ENCODE measurements at regions not wholly inside any gene's neighbourhood (a gene's known extent, or its start where the extent isn't known, plus 50 kb on each side); places are given as distances from the start of the nearest gene placed in this dataset.

DNA sequence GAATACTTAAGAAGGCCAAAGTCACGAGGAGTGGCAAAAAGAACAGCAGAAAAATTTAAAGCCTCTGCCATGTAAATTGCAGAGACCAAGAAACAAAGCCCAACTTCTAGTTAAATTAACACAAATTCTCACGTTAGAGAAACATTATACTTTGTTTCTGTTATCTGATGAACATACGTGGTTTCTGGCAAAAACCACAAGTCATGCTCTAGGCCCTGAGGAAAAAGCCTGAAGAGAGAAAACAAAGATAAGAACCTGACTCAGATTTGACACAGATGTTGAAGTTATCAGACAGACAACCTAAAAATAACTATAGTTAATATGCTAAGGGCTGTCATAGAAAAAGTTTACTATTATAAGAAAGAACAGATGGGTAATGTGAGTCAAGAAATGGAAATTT lies 149.1 kb upstream of the PCDH10 start:
- Histone ChIP-seq H3K27ac (ENCODE audit: low read depth, low read length) (no peak overlapping the region), H3K9me3 (ENCODE audit: control insufficient read depth, insufficient read depth, low read length) (no peaks in the 10 kb centered on the region), H3K4me3 (ENCODE audit: low read depth, low read length) (no peak overlapping the region), H3K4me1 (ENCODE audit: control insufficient read depth, insufficient read depth, low read length) (no peaks in the 10 kb centered on the region), H3K27me3 (ENCODE audit: control insufficient read depth, insufficient read depth, low read length) (no peaks in the 10 kb centered on the region), H3K36me3 (ENCODE audit: control insufficient read depth, insufficient read depth, low read length) (no peaks in the 10 kb centered on the region)
- no peak for DNase-seq (ENCODE audit: low read depth in 4 of 6, low spot score in 6 of 6)
- WGBS (ENCODE audit: insufficient coverage), result no CpG with 5 or more reads among the region's 3 CpGs

DNA sequence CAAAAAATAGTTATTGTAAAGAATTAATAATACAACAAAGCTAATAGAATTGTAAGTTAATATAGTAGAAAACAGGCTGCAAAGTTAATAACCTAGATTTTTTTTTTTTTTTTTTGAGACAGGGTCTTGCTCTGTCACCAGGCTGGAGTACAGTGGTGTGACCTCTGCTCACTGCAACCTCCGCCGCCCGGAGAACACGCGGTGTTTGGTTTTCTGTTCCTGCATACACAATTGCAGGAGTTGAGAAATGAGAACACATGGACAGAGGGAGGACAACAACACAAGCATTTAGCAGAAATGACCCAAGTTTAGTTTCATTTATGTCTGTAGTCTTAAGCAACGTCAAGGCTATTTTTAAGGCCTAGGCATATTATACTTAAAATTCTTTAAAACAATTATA lies 145.9 kb upstream of the PCDH10 start:
- Histone ChIP-seq H3K27ac (ENCODE audit: low read depth, low read length) (no peak overlapping the region), H3K27me3 (ENCODE audit: control insufficient read depth, insufficient read depth, low read length) (no peaks in the 10 kb centered on the region), H3K4me3 (ENCODE audit: low read depth, low read length) (no peak overlapping the region), H3K36me3 (ENCODE audit: control insufficient read depth, insufficient read depth, low read length) (no peaks in the 10 kb centered on the region), H3K4me1 (ENCODE audit: control insufficient read depth, insufficient read depth, low read length) (no peaks in the 10 kb centered on the region), H3K9me3 (ENCODE audit: control insufficient read depth, insufficient read depth, low read length) (no peaks in the 10 kb centered on the region)
- 83% methylated on average over 5 of the region's 6 CpGs for WGBS (ENCODE audit: insufficient coverage)
- no peak for DNase-seq (ENCODE audit: low read depth in 4 of 6, low spot score in 6 of 6)

- no peaks in the 10 kb centered on the region for H3K27me3 ChIP-seq (ENCODE audit: control insufficient read depth, insufficient read depth, low read length)
- H3K4me3 ChIP-seq (ENCODE audit: low read depth, low read length), result no peak overlapping the region
- no peak overlapping the region for H3K27ac ChIP-seq (ENCODE audit: low read depth, low read length)
- peak in 5 of 6 donors; percentile 3 to 29 (median 6) for DNase-seq (ENCODE audit: low read depth in 4 of 6, low spot score in 6 of 6)
- no CpG with 5 or more reads among the region's 3 CpGs for WGBS (ENCODE audit: insufficient coverage)
- H3K9me3 ChIP-seq (ENCODE audit: control insufficient read depth, insufficient read depth, low read length), result no peaks in the 10 kb centered on the region
- no peaks in the 10 kb centered on the region for H3K4me1 ChIP-seq (ENCODE audit: control insufficient read depth, insufficient read depth, low read length)
- H3K36me3 ChIP-seq (ENCODE audit: control insufficient read depth, insufficient read depth, low read length), result no peaks in the 10 kb centered on the region
Measured at GRCh38 chr4:133014473-133015135, 134.5 kb upstream of the PCDH10 start.

- no CpG with 5 or more reads among the region's 1 CpG for WGBS (ENCODE audit: insufficient coverage)
Measured at GRCh38 chr4:133045288-133045687, 103.8 kb upstream of the PCDH10 start.

GRCh38 chr4:133046156-133046555 lies 102.9 kb upstream of the PCDH10 start:
- no peaks in the 10 kb centered on the region for H3K9me3 ChIP-seq (ENCODE audit: control insufficient read depth, insufficient read depth, low read length)
- no peaks in the 10 kb centered on the region for H3K36me3 ChIP-seq (ENCODE audit: control insufficient read depth, insufficient read depth, low read length)
- WGBS (ENCODE audit: insufficient coverage), result 80% methylated on average over 4 of the region's 4 CpGs
- no peak overlapping the region for H3K27ac ChIP-seq (ENCODE audit: low read depth, low read length)
- no peaks in the 10 kb centered on the region for H3K4me1 ChIP-seq (ENCODE audit: control insufficient read depth, insufficient read depth, low read length)
- no peaks in the 10 kb centered on the region for H3K27me3 ChIP-seq (ENCODE audit: control insufficient read depth, insufficient read depth, low read length)
- no peak overlapping the region for H3K4me3 ChIP-seq (ENCODE audit: low read depth, low read length)
- DNase-seq (ENCODE audit: low read depth in 4 of 6, low spot score in 6 of 6), result peak in 2 of 6 donors; percentile 1 to 41

More at GRCh38 chr4:133045288-133045687, 103.8 kb upstream of the PCDH10 start:
- no peak for DNase-seq (ENCODE audit: low read depth in 4 of 6, low spot score in 6 of 6)
- Histone ChIP-seq H3K9me3 (ENCODE audit: control insufficient read depth, insufficient read depth, low read length) (no peaks in the 10 kb centered on the region), H3K27me3 (ENCODE audit: control insufficient read depth, insufficient read depth, low read length) (no peaks in the 10 kb centered on the region), H3K4me1 (ENCODE audit: control insufficient read depth, insufficient read depth, low read length) (no peaks in the 10 kb centered on the region), H3K36me3 (ENCODE audit: control insufficient read depth, insufficient read depth, low read length) (no peaks in the 10 kb centered on the region), H3K27ac (ENCODE audit: low read depth, low read length) (no peak overlapping the region), H3K4me3 (ENCODE audit: low read depth, low read length) (no peak overlapping the region)

DNA sequence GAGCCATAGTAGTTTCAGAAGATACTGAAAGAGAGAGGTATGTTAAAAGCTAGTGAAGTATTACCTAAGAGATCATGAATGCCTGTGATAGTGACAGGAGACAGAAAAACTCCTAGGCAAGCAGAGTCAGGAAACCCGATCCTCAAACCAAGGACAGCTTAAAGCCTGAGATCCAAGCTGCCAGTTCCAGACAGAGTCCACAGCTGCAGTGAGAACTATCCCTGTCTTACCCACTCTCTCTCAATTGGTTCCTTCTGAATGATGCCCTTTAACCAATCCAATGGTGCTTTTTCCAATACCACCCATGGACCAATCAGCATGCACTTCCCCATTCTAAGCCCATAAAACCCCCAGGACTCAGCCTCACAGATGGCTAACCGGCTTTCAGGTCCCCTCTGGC lies 90.4 kb upstream of the PCDH10 start:
- Histone ChIP-seq H3K27me3 (ENCODE audit: control insufficient read depth, insufficient read depth, low read length) (no peaks in the 10 kb centered on the region), H3K36me3 (ENCODE audit: control insufficient read depth, insufficient read depth, low read length) (no peaks in the 10 kb centered on the region), H3K4me3 (ENCODE audit: low read depth, low read length) (no peak overlapping the region), H3K9me3 (ENCODE audit: control insufficient read depth, insufficient read depth, low read length) (no peaks in the 10 kb centered on the region), H3K4me1 (ENCODE audit: control insufficient read depth, insufficient read depth, low read length) (no peaks in the 10 kb centered on the region), H3K27ac (ENCODE audit: low read depth, low read length) (no peak overlapping the region)
- 88% methylated on average over 1 of the region's 2 CpGs for WGBS (ENCODE audit: insufficient coverage)
- no peak for DNase-seq (ENCODE audit: low read depth in 4 of 6, low spot score in 6 of 6)

DNA sequence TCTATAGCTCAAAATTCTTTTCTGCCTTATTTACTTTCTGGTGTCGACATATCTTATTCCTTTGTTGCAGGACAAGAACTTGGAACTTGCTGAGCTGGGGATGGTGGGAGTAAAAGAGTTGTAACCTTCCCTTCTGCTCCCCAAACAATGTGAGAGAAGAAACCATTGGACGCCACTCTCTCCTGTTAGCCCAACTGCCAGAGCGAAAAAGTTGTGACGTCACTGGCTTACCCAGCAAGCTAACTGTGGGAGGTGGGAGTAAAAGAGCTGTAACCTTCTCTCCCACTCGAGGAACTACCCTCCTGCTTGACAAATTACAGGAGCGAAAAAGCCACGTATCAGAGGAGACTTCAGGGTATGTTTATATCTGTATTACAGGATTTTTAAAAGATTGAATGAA lies 90.0 kb upstream of the PCDH10 start:
- Histone ChIP-seq H3K4me3 (ENCODE audit: low read depth, low read length) (no peak overlapping the region), H3K27ac (ENCODE audit: low read depth, low read length) (no peak overlapping the region), H3K27me3 (ENCODE audit: control insufficient read depth, insufficient read depth, low read length) (no peaks in the 10 kb centered on the region), H3K4me1 (ENCODE audit: control insufficient read depth, insufficient read depth, low read length) (no peaks in the 10 kb centered on the region), H3K36me3 (ENCODE audit: control insufficient read depth, insufficient read depth, low read length) (no peaks in the 10 kb centered on the region), H3K9me3 (ENCODE audit: control insufficient read depth, insufficient read depth, low read length) (no peaks in the 10 kb centered on the region)
- no CpG with 5 or more reads among the region's 7 CpGs for WGBS (ENCODE audit: insufficient coverage)
- no peak for DNase-seq (ENCODE audit: low read depth in 4 of 6, low spot score in 6 of 6)

- no peak overlapping the region for H3K27ac ChIP-seq (ENCODE audit: low read depth, low read length)
- H3K4me1 ChIP-seq (ENCODE audit: control insufficient read depth, insufficient read depth, low read length), result no peaks in the 10 kb centered on the region
- no CpG with 5 or more reads among the region's 1 CpG for WGBS (ENCODE audit: insufficient coverage)
- H3K27me3 ChIP-seq (ENCODE audit: control insufficient read depth, insufficient read depth, low read length), result no peaks in the 10 kb centered on the region
- no peak overlapping the region for H3K4me3 ChIP-seq (ENCODE audit: low read depth, low read length)
- H3K9me3 ChIP-seq (ENCODE audit: control insufficient read depth, insufficient read depth, low read length), result peaks cover 7% of the 10 kb centered on the region
- no peaks in the 10 kb centered on the region for H3K36me3 ChIP-seq (ENCODE audit: control insufficient read depth, insufficient read depth, low read length)
- DNase-seq (ENCODE audit: low read depth in 4 of 6, low spot score in 6 of 6), result no peak
Measured at GRCh38 chr4:133062851-133063250, 86.2 kb upstream of the PCDH10 start.

- DNase-seq (ENCODE audit: low read depth in 4 of 6, low spot score in 6 of 6), result no peak
- WGBS (ENCODE audit: insufficient coverage), result no CpG with 5 or more reads among the region's 2 CpGs
- Histone ChIP-seq H3K27me3 (ENCODE audit: control insufficient read depth, insufficient read depth, low read length) (no peaks in the 10 kb centered on the region), H3K9me3 (ENCODE audit: control insufficient read depth, insufficient read depth, low read length) (peaks cover 16% of the 10 kb centered on the region), H3K4me1 (ENCODE audit: control insufficient read depth, insufficient read depth, low read length) (no peaks in the 10 kb centered on the region), H3K36me3 (ENCODE audit: control insufficient read depth, insufficient read depth, low read length) (no peaks in the 10 kb centered on the region), H3K4me3 (ENCODE audit: low read depth, low read length) (no peak overlapping the region), H3K27ac (ENCODE audit: low read depth, low read length) (no peak overlapping the region)
Measured at GRCh38 chr4:133068083-133068482, 81.0 kb upstream of the PCDH10 start.

GRCh38 chr4:133081246-133081645 lies 67.8 kb upstream of the PCDH10 start:
- Histone ChIP-seq H3K36me3 (ENCODE audit: control insufficient read depth, insufficient read depth, low read length) (no peaks in the 10 kb centered on the region), H3K4me3 (ENCODE audit: low read depth, low read length) (no peak overlapping the region), H3K9me3 (ENCODE audit: control insufficient read depth, insufficient read depth, low read length) (peaks cover 4% of the 10 kb centered on the region), H3K4me1 (ENCODE audit: control insufficient read depth, insufficient read depth, low read length) (no peaks in the 10 kb centered on the region), H3K27me3 (ENCODE audit: control insufficient read depth, insufficient read depth, low read length) (no peaks in the 10 kb centered on the region), H3K27ac (ENCODE audit: low read depth, low read length) (no peak overlapping the region)
- WGBS (ENCODE audit: insufficient coverage), result 100% methylated on average over 2 of the region's 2 CpGs
- DNase-seq (ENCODE audit: low read depth in 4 of 6, low spot score in 6 of 6), result no peak
